ENCODE measurements at regions not wholly inside any gene's neighbourhood (a gene's known extent, or its start where the extent isn't known, plus 50 kb on each side); places are given as distances from the start of the nearest gene placed in this dataset.

GRCh38 chr4:15150631-15151030, 148.3 kb downstream of the CPEB2 start:
- TF ChIP-seq RAD21 (IDR thresholded peaks at IDR 0.05; ENCODE audit: insufficient read depth, low read depth, low read length) = no peak
- TF ChIP-seq ZNF274 (IDR thresholded peaks at IDR 0.05; ENCODE audit: insufficient read depth, insufficient read length) = no peak
- TF ChIP-seq CTCF (IDR thresholded peaks at IDR 0.05 in 2 of 3, conservative IDR thresholded peaks at IDR 0.05 in 1 of 3; ENCODE audit: control insufficient read depth in 2 of 3, extremely low read depth in 1 of 3, insufficient read depth in 1 of 3, low read depth in 3 of 3, low read length in 3 of 3) = no peak
- no peak for TF ChIP-seq SIN3A (IDR thresholded peaks at IDR 0.05; ENCODE audit: low read depth, low read length)
- TF ChIP-seq FOS (IDR thresholded peaks at IDR 0.05; ENCODE audit: borderline replicate concordance, extremely low read depth, insufficient read length) = no peak
- no peak for TF ChIP-seq TAF1 (IDR thresholded peaks at IDR 0.05; ENCODE audit: borderline replicate concordance, low read depth, low read length)
- no peak for TF ChIP-seq SPI1 (IDR thresholded peaks at IDR 0.05; ENCODE audit: borderline replicate concordance, insufficient read depth, low read depth, low read length)
- TF ChIP-seq SMARCA5 (IDR thresholded peaks at IDR 0.05) = no peak
- TF ChIP-seq CREB1 (IDR thresholded peaks at IDR 0.05; ENCODE audit: low read depth) = no peak
- TF ChIP-seq POLR2A (IDR thresholded peaks at IDR 0.05; ENCODE audit: low read depth, low read length) = no peak
